ENCODE measurements at regions not wholly inside any gene's neighbourhood (a gene's known extent, or its start where the extent isn't known, plus 50 kb on each side); places are given as distances from the start of the nearest gene placed in this dataset.
"Not testable (repeated sequence)": the region's sequence is repeated elsewhere in the genome, so short reads cannot be mapped to it uniquely, and the experiment has no call there.

GRCh38 chr13:81888855-81889254 is 1547.9 kb upstream of the SPRY2 start:
- H3K4me3 ChIP-seq, result no peak overlapping the region
- H3K4me1 ChIP-seq, result no peaks in the 10 kb centered on the region
- H3K27ac ChIP-seq, result no peak overlapping the region
- H3K27me3 ChIP-seq, result no peaks in the 10 kb centered on the region
- no peaks in the 10 kb centered on the region for H3K36me3 ChIP-seq
- peaks cover 0 to 21% of the 10 kb centered on the region in 2 donors for H3K9me3 ChIP-seq
- no peak for DNase-seq (ENCODE audit: low spot score)
- TF ChIP-seq CTCF (IDR thresholded peaks at IDR 0.05), result no peak

- TF ChIP-seq CTCF (IDR thresholded peaks at IDR 0.05), result no peak
- no peaks in the 10 kb centered on the region for H3K9me3 ChIP-seq
- H3K36me3 ChIP-seq, result no peaks in the 10 kb centered on the region
These were observed 1534.0 kb upstream of the SPRY2 start for GRCh38 chr13:81874681-81875661.

GRCh38 chr13:81874253-81874652 is 1533.3 kb upstream of the SPRY2 start:
- no peak for DNase-seq (ENCODE audit: low spot score)
- Histone ChIP-seq H3K36me3 (no peaks in the 10 kb centered on the region), H3K4me1 (no peaks in the 10 kb centered on the region), H3K27ac (no peak overlapping the region), H3K4me3 (no peak overlapping the region), H3K27me3 (no peaks in the 10 kb centered on the region), H3K9me3 (no peaks in the 10 kb centered on the region)
- no peak for TF ChIP-seq CTCF (IDR thresholded peaks at IDR 0.05)

More at GRCh38 chr13:81874681-81875661, 1534.0 kb upstream of the SPRY2 start:
- H3K27ac ChIP-seq, result no peak overlapping the region
- H3K4me1 ChIP-seq, result no peaks in the 10 kb centered on the region
- no peaks in the 10 kb centered on the region for H3K27me3 ChIP-seq
- no peak for DNase-seq (ENCODE audit: low spot score)
- no peak overlapping the region for H3K4me3 ChIP-seq

- H3K4me3 ChIP-seq, result no peak overlapping the region
- H3K36me3 ChIP-seq, result no peaks in the 10 kb centered on the region
- H3K27ac ChIP-seq, result no peak overlapping the region
- DNase-seq (ENCODE audit: low spot score), result no peak
- TF ChIP-seq CTCF (IDR thresholded peaks at IDR 0.05), result no peak
- H3K9me3 ChIP-seq, result no peaks in the 10 kb centered on the region
- no peaks in the 10 kb centered on the region for H3K4me1 ChIP-seq
- no peaks in the 10 kb centered on the region for H3K27me3 ChIP-seq
These were observed 1531.7 kb upstream of the SPRY2 start for GRCh38 chr13:81872581-81872980.

- not testable (repeated sequence) for H3K27ac ChIP-seq; DNase-seq (ENCODE audit: low spot score); H3K9me3 ChIP-seq; H3K4me3 ChIP-seq; H3K4me1 ChIP-seq; H3K27me3 ChIP-seq; H3K36me3 ChIP-seq
These were observed 1530.9 kb upstream of the SPRY2 start for GRCh38 chr13:81871751-81872325.

GRCh38 chr13:81848291-81848690 is 1507.4 kb upstream of the SPRY2 start:
- no peaks in the 10 kb centered on the region for H3K4me1 ChIP-seq
- no peaks in the 10 kb centered on the region for H3K27me3 ChIP-seq
- no peak for DNase-seq (ENCODE audit: low spot score)
- H3K9me3 ChIP-seq, result no peaks in the 10 kb centered on the region
- H3K4me3 ChIP-seq, result no peak overlapping the region
- no peaks in the 10 kb centered on the region for H3K36me3 ChIP-seq
- no peak for TF ChIP-seq CTCF (IDR thresholded peaks at IDR 0.05)
- H3K27ac ChIP-seq, result no peak overlapping the region
